Islet of Langerhans (tissue), 1 donor: ENCODE measurements at regions not wholly inside any gene's neighbourhood (a gene's known extent, or its start where the extent isn't known, plus 50 kb on each side); places are given as distances from the start of the nearest gene placed in this dataset.

Source experiments
- FAIRE-seq: peaks from one replicate; lab custom pipeline; 2011; peaks lifted over from hg19 to GRCh38; lab: Jason Lieb, UNC

GRCh38 chr2:54392555-54393324, 63.4 kb upstream of the SPTBN1 start:
- no peak for FAIRE-seq

- no peak for FAIRE-seq
Measured at GRCh38 chr2:54394392-54394791, 61.7 kb upstream of the SPTBN1 start.

GRCh38 chr2:54396107-54396506, 60.0 kb upstream of the SPTBN1 start:
- no peak for FAIRE-seq

- no peak for FAIRE-seq
Measured at GRCh38 chr2:54396798-54397197, 59.3 kb upstream of the SPTBN1 start.

- FAIRE-seq = no peak
Measured at GRCh38 chr2:54397426-54397825, 58.7 kb upstream of the SPTBN1 start.

- FAIRE-seq = no peak
Measured at GRCh38 chr2:54401554-54401953, 54.6 kb upstream of the SPTBN1 start.

GRCh38 chr2:54402350-54402749, 53.8 kb upstream of the SPTBN1 start:
- no peak for FAIRE-seq

GRCh38 chr2:54403512-54404238, 52.5 kb upstream of the SPTBN1 start:
- FAIRE-seq = no peak

- FAIRE-seq = no peak
Measured at GRCh38 chr2:54404270-54404669, 51.9 kb upstream of the SPTBN1 start.

GRCh38 chr2:54406031-54406430, 50.1 kb upstream of the SPTBN1 start:
- no peak for FAIRE-seq
